ENCODE measurements at regions not wholly inside any gene's neighbourhood (a gene's known extent, or its start where the extent isn't known, plus 50 kb on each side); places are given as distances from the start of the nearest gene placed in this dataset.

- H3K9me3 ChIP-seq (ENCODE audit: control insufficient read depth in 1 of 2, low read length in 2 of 2) = no peaks in the 10 kb centered on the region
- H3K27me3 ChIP-seq (ENCODE audit: control insufficient read depth in 1 of 2, insufficient read depth in 2 of 2, low read length in 2 of 2) = no peaks in the 10 kb centered on the region
- no peak overlapping the region for H3K27ac ChIP-seq (ENCODE audit: low read depth, low read length)
- no peak overlapping the region for H3K4me3 ChIP-seq (ENCODE audit: low read depth in 1 of 2, low read length in 2 of 2)
- no peaks in the 10 kb centered on the region for H3K4me1 ChIP-seq (ENCODE audit: control insufficient read depth in 1 of 2, insufficient read depth in 2 of 2, low read length in 2 of 2)
- no peak overlapping the region for H3K9ac ChIP-seq (ENCODE audit: low read depth in 1 of 2, low read length in 2 of 2)
- no peaks in the 10 kb centered on the region for H3K36me3 ChIP-seq (ENCODE audit: control insufficient read depth in 1 of 2, insufficient read depth in 2 of 2, low read length in 2 of 2)
These were observed 1552.9 kb upstream of the SLC39A10 start for GRCh38 chr2:194103941-194104659.

DNA sequence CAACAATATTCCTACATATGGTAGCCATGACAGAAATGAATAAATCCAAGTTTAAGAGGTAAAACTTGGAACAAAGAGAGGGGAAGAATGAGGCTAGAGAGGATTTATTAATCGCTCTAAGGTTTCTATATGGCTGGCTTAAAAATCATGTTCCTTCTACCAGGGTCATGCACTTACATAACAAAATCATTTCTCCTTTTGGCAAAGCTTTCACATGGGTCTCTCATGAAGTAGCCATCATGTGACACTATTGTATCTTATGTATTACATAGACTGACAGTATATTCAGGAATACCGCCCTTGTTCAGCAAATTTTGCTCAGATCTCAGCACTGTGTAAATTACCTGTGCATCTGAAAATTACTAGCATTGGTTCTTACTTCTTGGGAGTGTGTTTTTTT is 1554.5 kb upstream of the SLC39A10 start:
- Histone ChIP-seq H3K9ac (ENCODE audit: low read depth in 1 of 2, low read length in 2 of 2) (no peak overlapping the region), H3K4me3 (ENCODE audit: low read depth in 1 of 2, low read length in 2 of 2) (no peak overlapping the region)

DNA sequence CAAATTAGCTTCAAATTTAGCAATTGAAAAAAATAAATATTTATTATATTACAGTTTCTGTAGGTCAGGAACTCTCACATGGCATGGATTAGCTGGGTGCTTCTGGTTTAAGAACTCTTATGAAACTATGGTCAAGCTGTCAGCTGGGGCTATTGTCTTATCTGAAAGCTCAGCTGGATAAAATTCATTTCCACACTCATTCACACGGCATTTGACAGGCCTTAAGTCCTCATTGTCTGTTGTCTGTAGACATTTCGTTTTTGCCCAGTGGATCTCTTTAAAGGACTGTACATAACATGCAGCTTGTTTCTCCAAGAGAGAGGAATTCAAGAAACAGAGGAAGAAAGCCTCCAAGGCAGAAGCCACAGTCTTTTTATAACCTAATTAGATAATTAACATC is 1556.8 kb upstream of the SLC39A10 start:
- Histone ChIP-seq H3K36me3 (ENCODE audit: control insufficient read depth in 1 of 2, insufficient read depth in 2 of 2, low read length in 2 of 2) (no peaks in the 10 kb centered on the region), H3K27me3 (ENCODE audit: control insufficient read depth in 1 of 2, insufficient read depth in 2 of 2, low read length in 2 of 2) (no peaks in the 10 kb centered on the region), H3K4me1 (ENCODE audit: control insufficient read depth in 1 of 2, insufficient read depth in 2 of 2, low read length in 2 of 2) (no peaks in the 10 kb centered on the region), H3K4me3 (ENCODE audit: low read depth in 1 of 2, low read length in 2 of 2) (no peak overlapping the region), H3K27ac (ENCODE audit: low read depth, low read length) (no peak overlapping the region), H3K9me3 (ENCODE audit: control insufficient read depth in 1 of 2, low read length in 2 of 2) (no peaks in the 10 kb centered on the region), H3K9ac (ENCODE audit: low read depth in 1 of 2, low read length in 2 of 2) (no peak overlapping the region)

More for the DNA sequence above, 1554.5 kb upstream of the SLC39A10 start:
- H3K27me3 ChIP-seq (ENCODE audit: control insufficient read depth in 1 of 2, insufficient read depth in 2 of 2, low read length in 2 of 2) = no peaks in the 10 kb centered on the region
- no peaks in the 10 kb centered on the region for H3K4me1 ChIP-seq (ENCODE audit: control insufficient read depth in 1 of 2, insufficient read depth in 2 of 2, low read length in 2 of 2)
- H3K36me3 ChIP-seq (ENCODE audit: control insufficient read depth in 1 of 2, insufficient read depth in 2 of 2, low read length in 2 of 2) = no peaks in the 10 kb centered on the region
- H3K9me3 ChIP-seq (ENCODE audit: control insufficient read depth in 1 of 2, low read length in 2 of 2) = no peaks in the 10 kb centered on the region
- H3K27ac ChIP-seq (ENCODE audit: low read depth, low read length) = no peak overlapping the region

DNA sequence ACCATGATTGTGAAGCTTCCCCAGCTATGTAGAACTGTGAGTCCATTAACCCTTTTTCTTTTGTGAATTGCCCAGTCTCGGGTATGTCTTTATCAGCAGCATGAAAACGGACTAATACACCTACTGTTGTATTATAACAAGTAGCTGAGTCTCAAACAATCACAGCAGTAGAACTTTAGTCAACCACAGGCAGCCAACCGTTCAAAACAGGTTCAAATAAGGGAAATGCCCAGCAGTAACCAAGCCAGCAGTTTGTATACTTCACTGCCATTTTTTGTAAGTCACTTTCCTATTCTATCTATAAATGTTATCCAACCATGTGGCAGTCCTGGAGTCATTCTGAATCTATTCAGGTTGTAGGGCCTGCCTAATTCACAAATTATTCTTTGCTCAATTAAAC is 1560.6 kb upstream of the SLC39A10 start:
- peaks cover 0 to 1% of the 10 kb centered on the region in 2 donors for H3K9me3 ChIP-seq (ENCODE audit: control insufficient read depth in 1 of 2, low read length in 2 of 2)
- no peak overlapping the region for H3K27ac ChIP-seq (ENCODE audit: low read depth, low read length)
- no peaks in the 10 kb centered on the region for H3K27me3 ChIP-seq (ENCODE audit: control insufficient read depth in 1 of 2, insufficient read depth in 2 of 2, low read length in 2 of 2)
- no peaks in the 10 kb centered on the region for H3K36me3 ChIP-seq (ENCODE audit: control insufficient read depth in 1 of 2, insufficient read depth in 2 of 2, low read length in 2 of 2)
- no peak overlapping the region for H3K9ac ChIP-seq (ENCODE audit: low read depth in 1 of 2, low read length in 2 of 2)
- no peak overlapping the region for H3K4me3 ChIP-seq (ENCODE audit: low read depth in 1 of 2, low read length in 2 of 2)
- no peaks in the 10 kb centered on the region for H3K4me1 ChIP-seq (ENCODE audit: control insufficient read depth in 1 of 2, insufficient read depth in 2 of 2, low read length in 2 of 2)

- no peaks in the 10 kb centered on the region for H3K27me3 ChIP-seq (ENCODE audit: control insufficient read depth in 1 of 2, insufficient read depth in 2 of 2, low read length in 2 of 2)
- peaks cover 0 to 3% of the 10 kb centered on the region in 2 donors for H3K9me3 ChIP-seq (ENCODE audit: control insufficient read depth in 1 of 2, low read length in 2 of 2)
- no peak overlapping the region for H3K9ac ChIP-seq (ENCODE audit: low read depth in 1 of 2, low read length in 2 of 2)
- H3K27ac ChIP-seq (ENCODE audit: low read depth, low read length) = no peak overlapping the region
- H3K36me3 ChIP-seq (ENCODE audit: control insufficient read depth in 1 of 2, insufficient read depth in 2 of 2, low read length in 2 of 2) = no peaks in the 10 kb centered on the region
- H3K4me1 ChIP-seq (ENCODE audit: control insufficient read depth in 1 of 2, insufficient read depth in 2 of 2, low read length in 2 of 2) = no peaks in the 10 kb centered on the region
- H3K4me3 ChIP-seq (ENCODE audit: low read depth in 1 of 2, low read length in 2 of 2) = no peak overlapping the region
These were observed 1561.7 kb upstream of the SLC39A10 start for GRCh38 chr2:194095359-194095758.

DNA sequence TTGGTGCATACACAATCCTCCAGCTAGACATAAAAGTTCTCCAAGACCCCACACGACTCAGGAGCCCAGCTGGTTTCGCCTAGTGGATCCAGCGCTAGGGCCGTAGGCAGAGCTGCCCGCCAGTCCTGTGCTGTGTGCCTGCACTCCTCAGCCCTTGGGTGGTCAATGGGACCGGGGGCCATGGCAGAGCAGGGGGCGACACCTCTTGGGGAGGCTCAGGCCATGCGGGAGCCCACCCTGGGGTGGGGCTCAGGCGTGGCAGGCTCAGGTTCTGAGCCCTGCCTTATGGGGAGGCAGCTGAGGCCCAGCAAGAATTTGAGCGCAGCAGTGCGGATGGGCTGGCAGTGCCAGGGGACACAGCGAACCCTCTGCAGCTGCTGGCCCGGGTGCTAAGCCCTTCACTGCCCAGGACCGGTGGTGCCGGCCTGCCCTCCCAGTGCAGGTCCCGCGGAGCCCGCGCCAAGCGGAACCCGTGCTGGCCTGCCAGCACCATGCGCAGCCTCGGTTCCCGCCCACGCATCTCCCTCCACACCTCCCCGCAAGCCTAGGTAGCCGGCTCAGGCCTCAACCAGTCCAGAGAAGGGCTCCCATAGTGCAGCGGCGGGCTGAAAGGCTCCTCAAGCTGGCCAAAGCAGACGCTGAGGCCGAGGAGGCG is 1566.6 kb upstream of the SLC39A10 start:
- H3K27me3 ChIP-seq (ENCODE audit: control insufficient read depth in 1 of 2, insufficient read depth in 2 of 2, low read length in 2 of 2) = no peaks in the 10 kb centered on the region
- no peak overlapping the region for H3K27ac ChIP-seq (ENCODE audit: low read depth, low read length)
- peaks cover 0 to 3% of the 10 kb centered on the region in 2 donors for H3K9me3 ChIP-seq (ENCODE audit: control insufficient read depth in 1 of 2, low read length in 2 of 2)
- no peak overlapping the region for H3K4me3 ChIP-seq (ENCODE audit: low read depth in 1 of 2, low read length in 2 of 2)
- H3K36me3 ChIP-seq (ENCODE audit: control insufficient read depth in 1 of 2, insufficient read depth in 2 of 2, low read length in 2 of 2) = no peaks in the 10 kb centered on the region
- H3K9ac ChIP-seq (ENCODE audit: low read depth in 1 of 2, low read length in 2 of 2) = no peak overlapping the region
- no peaks in the 10 kb centered on the region for H3K4me1 ChIP-seq (ENCODE audit: control insufficient read depth in 1 of 2, insufficient read depth in 2 of 2, low read length in 2 of 2)

DNA sequence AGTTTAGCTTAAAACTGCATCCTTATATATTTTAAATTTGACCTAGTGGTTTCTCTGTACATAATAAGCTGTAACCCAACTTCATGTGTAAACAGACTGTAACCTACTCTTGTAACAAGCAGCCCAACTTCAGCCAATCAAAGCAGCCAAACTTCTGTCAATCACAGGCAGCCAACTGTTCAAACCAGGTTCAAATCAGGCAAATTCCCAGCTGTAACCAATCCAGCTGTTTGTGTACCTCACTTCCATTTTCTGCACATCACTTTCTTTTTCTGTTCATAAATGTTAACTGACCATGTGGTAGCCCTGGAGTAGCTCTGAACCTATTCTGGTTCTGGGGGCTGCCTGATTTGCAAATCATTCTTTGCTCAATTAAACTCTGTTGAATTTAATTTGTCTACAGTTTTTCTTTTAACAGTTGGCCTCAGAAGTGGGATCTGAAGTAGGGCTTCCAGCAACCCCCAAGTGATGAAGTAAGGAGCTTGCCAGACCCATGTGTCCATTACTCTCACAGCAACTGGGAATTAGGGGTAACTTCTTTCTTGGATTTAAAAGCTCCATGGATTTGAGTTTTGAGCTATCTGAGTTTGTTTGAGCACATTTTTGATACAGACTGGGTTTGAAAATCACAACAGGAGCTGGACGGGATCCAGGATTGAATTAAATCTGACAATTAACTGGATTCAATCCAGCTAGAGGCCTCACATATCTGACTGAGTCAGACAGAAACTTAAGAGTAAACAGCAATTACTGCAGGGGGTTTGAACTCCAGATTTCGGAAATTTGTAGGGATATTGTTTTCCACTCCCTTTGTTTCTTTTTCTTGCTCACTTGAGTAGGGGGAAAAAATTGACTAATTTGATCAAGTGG is 1569.7 kb upstream of the SLC39A10 start:
- Histone ChIP-seq H3K27ac (ENCODE audit: low read depth, low read length) (no peak overlapping the region), H3K4me3 (ENCODE audit: low read depth in 1 of 2, low read length in 2 of 2) (no peak overlapping the region), H3K4me1 (ENCODE audit: control insufficient read depth in 1 of 2, insufficient read depth in 2 of 2, low read length in 2 of 2) (no peaks in the 10 kb centered on the region), H3K36me3 (ENCODE audit: control insufficient read depth in 1 of 2, insufficient read depth in 2 of 2, low read length in 2 of 2) (no peaks in the 10 kb centered on the region), H3K27me3 (ENCODE audit: control insufficient read depth in 1 of 2, insufficient read depth in 2 of 2, low read length in 2 of 2) (no peaks in the 10 kb centered on the region), H3K9me3 (ENCODE audit: control insufficient read depth in 1 of 2, low read length in 2 of 2) (peaks cover 0 to 3% of the 10 kb centered on the region in 2 donors), H3K9ac (ENCODE audit: low read depth in 1 of 2, low read length in 2 of 2) (no peak overlapping the region)

DNA sequence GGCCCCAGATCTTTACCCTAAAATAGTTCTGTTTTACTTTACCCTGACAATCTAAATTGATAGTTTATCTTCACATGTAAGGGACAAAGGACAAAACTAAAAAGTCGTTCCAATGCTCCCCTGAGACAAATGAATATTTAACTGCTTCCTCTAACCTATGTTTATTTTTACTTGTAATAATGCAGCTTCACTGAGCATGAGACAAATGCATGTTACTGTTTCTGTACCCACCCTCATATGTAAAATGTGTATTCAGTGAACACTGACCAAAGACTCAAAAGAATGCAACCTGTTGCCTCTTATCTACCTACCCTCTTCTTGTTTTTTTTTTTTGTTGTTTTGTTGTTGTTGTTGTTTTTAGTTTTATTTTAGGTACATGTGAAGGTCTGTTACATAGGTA is 1570.9 kb upstream of the SLC39A10 start:
- Histone ChIP-seq H3K4me3 (ENCODE audit: low read depth in 1 of 2, low read length in 2 of 2) (no peak overlapping the region), H3K9ac (ENCODE audit: low read depth in 1 of 2, low read length in 2 of 2) (no peak overlapping the region), H3K9me3 (ENCODE audit: control insufficient read depth in 1 of 2, low read length in 2 of 2) (no peaks in the 10 kb centered on the region), H3K4me1 (ENCODE audit: control insufficient read depth in 1 of 2, insufficient read depth in 2 of 2, low read length in 2 of 2) (no peaks in the 10 kb centered on the region), H3K36me3 (ENCODE audit: control insufficient read depth in 1 of 2, insufficient read depth in 2 of 2, low read length in 2 of 2) (no peaks in the 10 kb centered on the region), H3K27ac (ENCODE audit: low read depth, low read length) (no peak overlapping the region), H3K27me3 (ENCODE audit: control insufficient read depth in 1 of 2, insufficient read depth in 2 of 2, low read length in 2 of 2) (no peaks in the 10 kb centered on the region)

GRCh38 chr2:194079989-194080388 is 1577.0 kb upstream of the SLC39A10 start:
- no peaks in the 10 kb centered on the region for H3K9me3 ChIP-seq (ENCODE audit: control insufficient read depth in 1 of 2, low read length in 2 of 2)

GRCh38 chr2:194077366-194077765 is 1579.7 kb upstream of the SLC39A10 start:
- Histone ChIP-seq H3K4me3 (ENCODE audit: low read depth in 1 of 2, low read length in 2 of 2) (no peak overlapping the region), H3K9me3 (ENCODE audit: control insufficient read depth in 1 of 2, low read length in 2 of 2) (no peaks in the 10 kb centered on the region), H3K4me1 (ENCODE audit: control insufficient read depth in 1 of 2, insufficient read depth in 2 of 2, low read length in 2 of 2) (no peaks in the 10 kb centered on the region), H3K36me3 (ENCODE audit: control insufficient read depth in 1 of 2, insufficient read depth in 2 of 2, low read length in 2 of 2) (no peaks in the 10 kb centered on the region), H3K27ac (ENCODE audit: low read depth, low read length) (no peak overlapping the region), H3K9ac (ENCODE audit: low read depth in 1 of 2, low read length in 2 of 2) (no peak overlapping the region), H3K27me3 (ENCODE audit: control insufficient read depth in 1 of 2, insufficient read depth in 2 of 2, low read length in 2 of 2) (no peaks in the 10 kb centered on the region)

More at GRCh38 chr2:194079989-194080388, 1577.0 kb upstream of the SLC39A10 start:
- H3K27me3 ChIP-seq (ENCODE audit: control insufficient read depth in 1 of 2, insufficient read depth in 2 of 2, low read length in 2 of 2) = no peaks in the 10 kb centered on the region
- H3K4me1 ChIP-seq (ENCODE audit: control insufficient read depth in 1 of 2, insufficient read depth in 2 of 2, low read length in 2 of 2) = no peaks in the 10 kb centered on the region
- no peak overlapping the region for H3K9ac ChIP-seq (ENCODE audit: low read depth in 1 of 2, low read length in 2 of 2)
- H3K36me3 ChIP-seq (ENCODE audit: control insufficient read depth in 1 of 2, insufficient read depth in 2 of 2, low read length in 2 of 2) = no peaks in the 10 kb centered on the region
- H3K4me3 ChIP-seq (ENCODE audit: low read depth in 1 of 2, low read length in 2 of 2) = no peak overlapping the region
- H3K27ac ChIP-seq (ENCODE audit: low read depth, low read length) = no peak overlapping the region

All from duodenal mucosa (tissue), 2 donors.